Omental fat pad (tissue), 3 donors: ENCODE measurements at regions not wholly inside any gene's neighbourhood (a gene's known extent, or its start where the extent isn't known, plus 50 kb on each side); places are given as distances from the start of the nearest gene placed in this dataset.

Source experiments
- ATAC-seq: fragments of 150-250 bp; one replicate; pipeline ENCODE4 v1.9.1; 2016; ENCODE audit warnings: mild to moderate bottlenecking, moderate library complexity; ENCODE audit not compliant: low FRiP score
- DNase-seq: peaks from one replicate; pipeline ENCODE4 v3.0.0-alpha.2; 2019; ENCODE audit warnings: low spot score
- TF ChIP-seq, protein P1 (sequence below), 3 donors: fragments of 450-650 bp; IDR thresholded peaks; one replicate each; pipeline ENCODE4 v1.5.1; 2016 to 2017; ENCODE audit warnings: antibody characterized with exemption in 3 of 3, mild to moderate bottlenecking in 3 of 3, moderate library complexity in 2 of 3

DNA sequence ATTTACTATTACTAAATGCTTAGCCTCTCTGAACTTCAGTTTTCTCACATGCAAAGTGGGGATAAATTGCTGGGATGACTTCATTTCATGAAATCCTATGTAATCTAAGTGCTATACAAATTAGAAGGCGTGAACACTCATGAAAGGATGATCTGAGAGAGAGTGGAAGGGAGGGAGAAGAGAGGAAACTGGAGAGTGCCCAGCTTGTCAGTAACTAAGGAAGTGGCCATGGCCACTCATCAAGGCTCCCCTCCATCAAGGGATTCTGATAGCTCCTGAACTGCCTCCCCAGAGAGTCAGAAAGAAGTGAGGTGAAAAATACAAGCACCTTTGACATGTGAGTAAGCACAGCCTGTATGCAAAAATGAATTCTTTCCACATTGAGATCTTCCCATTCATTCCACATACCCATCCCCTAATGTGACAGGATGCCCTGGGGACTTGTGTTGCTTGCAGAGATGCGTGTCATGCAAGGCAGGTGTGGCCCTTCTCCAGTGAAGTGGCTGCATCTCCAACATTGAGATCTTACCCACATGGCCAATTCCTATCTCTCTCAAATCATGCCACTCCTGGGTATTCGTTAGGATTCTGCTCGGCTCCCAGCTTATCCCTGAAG lies 76.5 kb upstream of the ITPRID1 start:
- no peak for ATAC-seq
- DNase-seq: no peak
- TF ChIP-seq, protein P1, sequence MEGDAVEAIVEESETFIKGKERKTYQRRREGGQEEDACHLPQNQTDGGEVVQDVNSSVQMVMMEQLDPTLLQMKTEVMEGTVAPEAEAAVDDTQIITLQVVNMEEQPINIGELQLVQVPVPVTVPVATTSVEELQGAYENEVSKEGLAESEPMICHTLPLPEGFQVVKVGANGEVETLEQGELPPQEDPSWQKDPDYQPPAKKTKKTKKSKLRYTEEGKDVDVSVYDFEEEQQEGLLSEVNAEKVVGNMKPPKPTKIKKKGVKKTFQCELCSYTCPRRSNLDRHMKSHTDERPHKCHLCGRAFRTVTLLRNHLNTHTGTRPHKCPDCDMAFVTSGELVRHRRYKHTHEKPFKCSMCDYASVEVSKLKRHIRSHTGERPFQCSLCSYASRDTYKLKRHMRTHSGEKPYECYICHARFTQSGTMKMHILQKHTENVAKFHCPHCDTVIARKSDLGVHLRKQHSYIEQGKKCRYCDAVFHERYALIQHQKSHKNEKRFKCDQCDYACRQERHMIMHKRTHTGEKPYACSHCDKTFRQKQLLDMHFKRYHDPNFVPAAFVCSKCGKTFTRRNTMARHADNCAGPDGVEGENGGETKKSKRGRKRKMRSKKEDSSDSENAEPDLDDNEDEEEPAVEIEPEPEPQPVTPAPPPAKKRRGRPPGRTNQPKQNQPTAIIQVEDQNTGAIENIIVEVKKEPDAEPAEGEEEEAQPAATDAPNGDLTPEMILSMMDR (IDR thresholded peaks at IDR 0.05): no peak

DNA sequence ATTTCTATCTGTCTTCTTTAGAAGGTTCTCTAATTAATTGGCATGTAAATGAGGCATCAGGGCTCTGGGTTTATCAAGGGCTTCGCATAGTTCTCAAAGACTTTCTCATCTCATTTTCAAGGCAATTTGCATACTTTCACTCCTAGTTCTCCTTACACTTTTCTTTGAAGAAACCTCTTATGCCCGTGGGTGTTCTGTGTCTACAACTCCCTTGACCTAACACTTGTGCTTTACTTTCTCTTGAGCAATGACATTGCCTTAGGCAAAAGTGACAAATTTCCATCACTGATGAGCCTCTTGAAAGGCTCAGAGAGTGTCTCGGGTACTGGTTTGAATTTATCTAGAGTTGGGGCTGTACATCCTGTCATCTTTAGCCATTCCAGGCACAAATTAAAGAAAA lies 74.7 kb upstream of the ITPRID1 start:
- TF ChIP-seq, protein P1 (IDR thresholded peaks at IDR 0.05): no peak
- no peak for ATAC-seq
- DNase-seq: no peak

DNA sequence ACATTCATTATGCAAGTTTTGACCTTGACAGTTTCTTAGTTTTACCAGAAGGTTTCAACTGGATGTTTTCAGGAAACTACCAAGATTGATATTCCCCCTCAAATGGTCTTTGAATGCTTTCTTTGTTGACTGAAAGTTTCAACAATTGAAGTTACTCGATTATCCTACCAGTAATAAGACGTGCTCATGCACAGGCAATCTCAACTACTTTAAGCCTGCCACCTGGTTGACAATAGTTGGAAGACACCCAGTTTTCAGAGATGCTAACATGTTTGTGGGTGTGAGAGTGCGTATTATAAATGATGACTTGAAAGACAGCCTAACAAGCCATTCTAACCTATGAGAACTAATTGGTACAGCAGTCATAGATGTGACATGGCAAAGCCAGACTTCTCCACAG lies 73.4 kb upstream of the ITPRID1 start:
- ATAC-seq (no peak), DNase-seq (no peak)
- TF ChIP-seq, protein P1 (IDR thresholded peaks at IDR 0.05): no peak

DNA sequence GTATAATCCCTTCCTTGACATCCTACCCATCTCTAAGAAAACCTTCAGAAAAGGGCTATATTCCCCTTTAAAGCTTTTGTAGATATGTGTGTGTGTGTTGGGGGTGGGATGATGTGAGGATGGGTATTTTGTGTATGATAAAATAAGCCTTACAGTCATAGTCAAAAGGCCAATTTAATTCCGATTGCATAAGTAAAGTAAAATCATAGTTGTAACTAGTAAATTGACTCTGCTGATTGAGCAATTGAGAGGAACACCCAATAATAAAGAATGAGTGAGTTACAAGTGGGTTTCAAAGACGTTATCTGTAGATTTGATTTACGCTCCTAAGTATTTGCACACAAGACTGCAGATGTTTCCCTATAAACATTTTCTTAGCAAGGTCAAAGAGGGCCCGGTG lies 71.3 kb upstream of the ITPRID1 start:
- no peak for DNase-seq
- TF ChIP-seq, protein P1 (IDR thresholded peaks at IDR 0.05): no peak
- no peak for ATAC-seq

DNA sequence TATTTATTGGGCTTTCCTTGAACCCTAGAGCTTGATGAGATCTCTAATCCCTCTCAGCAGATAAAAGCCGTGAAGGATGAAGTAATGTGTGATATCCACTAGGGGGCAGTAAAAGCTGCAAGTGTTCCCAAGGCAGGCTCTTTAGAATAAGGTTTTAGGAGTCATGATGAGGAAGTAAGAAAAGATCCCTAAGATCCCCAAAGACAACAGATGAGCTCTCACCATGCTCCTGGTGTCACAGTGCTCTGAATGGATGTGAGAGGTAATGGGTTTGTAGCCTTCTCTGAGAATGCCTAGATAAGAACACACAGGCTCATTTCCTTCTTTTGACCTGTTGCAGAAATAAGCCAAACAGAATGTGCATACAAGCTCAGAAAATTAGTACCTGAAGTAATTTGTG lies 70.4 kb upstream of the ITPRID1 start:
- DNase-seq: no peak
- TF ChIP-seq, protein P1 (IDR thresholded peaks at IDR 0.05): no peak
- no peak for ATAC-seq

DNA sequence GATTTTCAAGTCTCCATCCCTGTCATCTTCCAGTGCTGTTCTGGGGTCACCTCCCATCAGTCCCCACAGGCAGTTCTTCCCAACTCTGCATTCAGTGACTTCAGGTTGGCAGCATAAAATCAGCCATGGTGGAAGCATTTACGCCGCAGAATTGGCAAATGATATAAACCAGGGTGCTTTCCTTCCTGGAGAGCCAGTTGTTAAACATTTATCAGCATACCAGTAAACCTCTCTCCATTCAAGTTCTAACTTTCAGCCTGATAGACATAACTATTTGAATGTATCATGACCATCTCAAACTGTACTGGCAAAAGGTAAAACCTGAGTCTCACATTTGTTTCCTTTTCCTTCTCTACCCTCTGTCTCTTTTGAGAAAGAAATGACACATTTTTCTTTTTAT lies 69.7 kb upstream of the ITPRID1 start:
- DNase-seq: no peak
- TF ChIP-seq, protein P1 (IDR thresholded peaks at IDR 0.05): no peak

DNA sequence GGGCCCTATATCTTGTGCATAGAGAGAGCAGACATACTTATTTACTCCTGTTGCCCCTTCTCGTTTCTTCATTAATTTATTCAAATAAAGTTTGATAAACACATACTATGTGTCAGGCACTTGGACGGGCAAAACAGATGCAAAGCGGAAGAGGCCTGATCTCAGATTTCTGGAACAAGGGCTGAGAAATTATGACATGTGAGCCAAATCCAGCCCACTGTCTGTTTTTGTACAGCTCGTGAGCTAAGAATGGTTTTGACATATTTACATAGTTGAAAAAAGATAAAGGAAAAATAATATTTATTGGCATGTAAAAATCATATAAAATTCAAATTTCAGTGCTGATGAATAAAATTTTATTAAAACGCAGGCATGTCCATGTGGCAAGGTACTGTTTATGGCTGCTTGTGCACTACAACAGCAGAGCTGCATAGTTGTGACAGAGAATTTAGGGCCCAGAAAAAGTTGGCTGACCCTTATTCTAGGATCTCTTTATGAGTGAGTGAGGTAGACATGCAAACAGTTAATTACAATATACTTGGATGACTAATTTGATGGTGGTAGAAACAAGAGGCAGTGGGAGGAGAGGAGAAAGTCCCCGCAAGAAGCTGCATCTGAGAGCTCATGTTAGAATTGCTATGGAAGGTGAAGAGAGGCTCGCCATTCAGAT lies 68.1 kb upstream of the ITPRID1 start:
- TF ChIP-seq, protein P1 (IDR thresholded peaks at IDR 0.05): no peak
- DNase-seq: no peak
- ATAC-seq: no peak

More for the DNA sequence above, 69.7 kb upstream of the ITPRID1 start:
- no peak for ATAC-seq
